Fibroblast of skin of scalp (primary cell): ENCODE measurements at regions not wholly inside any gene's neighbourhood (a gene's known extent, or its start where the extent isn't known, plus 50 kb on each side); places are given as distances from the start of the nearest gene placed in this dataset.
"Not testable (repeated sequence)": the region's sequence is repeated elsewhere in the genome, so short reads cannot be mapped to it uniquely, and the experiment has no call there.

Source experiments
- DNase-seq: peaks from one replicate; pipeline ENCODE4 v3.0.0-alpha.2; 2013

DNA sequence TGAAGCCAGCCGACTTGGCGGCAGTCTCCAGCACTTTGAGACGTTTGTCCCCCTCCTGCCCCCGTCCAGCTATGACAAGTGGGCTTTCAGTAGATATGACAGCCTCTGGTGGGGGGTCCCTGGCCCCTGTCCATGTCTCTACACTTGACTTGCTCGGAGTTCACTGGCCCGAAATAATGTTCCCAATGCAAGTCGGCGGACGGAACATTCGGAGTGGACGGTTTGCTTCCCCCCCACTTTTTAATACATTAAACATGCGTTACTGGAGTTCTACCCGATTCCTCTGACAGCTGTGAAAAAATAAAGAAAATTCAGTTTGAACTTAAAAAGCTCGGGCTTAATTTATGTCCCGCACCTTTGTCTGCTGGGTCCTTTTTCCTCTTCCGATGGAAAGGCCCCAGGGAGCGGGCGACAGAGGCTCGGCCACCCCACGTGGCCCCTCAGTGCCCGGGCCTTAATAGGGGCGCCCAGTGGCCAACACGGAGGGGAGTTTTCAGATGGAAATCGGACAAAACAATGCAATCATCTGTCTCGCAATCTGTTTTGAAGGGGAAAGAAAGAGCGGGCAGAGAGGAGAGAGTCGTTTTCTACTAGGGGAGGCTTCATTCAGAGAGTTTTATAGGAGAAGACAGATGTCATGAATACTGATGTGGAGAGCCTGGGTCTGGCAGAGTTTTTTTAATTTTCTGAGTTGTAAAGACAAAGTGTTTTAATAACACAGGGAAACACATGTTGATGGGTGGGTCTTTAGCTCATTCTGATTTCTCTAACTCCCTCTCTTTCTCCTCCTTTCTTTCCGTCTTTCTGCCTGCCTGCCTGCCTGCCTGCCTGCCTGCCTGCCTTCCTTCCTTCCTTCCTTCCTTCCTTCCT, 50.2 kb downstream of the SMIM38 start:
- DNase-seq = no peak

DNA sequence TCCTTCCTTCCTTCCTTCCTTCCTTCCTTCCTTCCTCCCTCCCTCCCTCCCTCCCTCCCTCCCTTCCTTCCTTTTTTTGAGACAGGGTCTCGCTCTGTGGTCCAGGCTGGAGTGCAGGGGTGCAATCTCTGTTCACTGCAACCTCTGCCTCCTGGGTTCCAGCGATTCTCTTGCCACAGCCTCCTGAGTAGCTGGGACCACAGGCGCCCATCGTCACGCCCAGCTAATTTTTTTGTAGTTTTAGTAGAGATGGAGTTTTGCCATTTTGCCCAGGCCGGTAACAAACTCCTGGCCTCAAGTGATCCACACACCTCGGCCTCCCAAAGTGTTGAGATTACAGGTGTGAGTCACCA, 50.9 kb downstream of the SMIM38 start:
- not testable (repeated sequence) for DNase-seq

DNA sequence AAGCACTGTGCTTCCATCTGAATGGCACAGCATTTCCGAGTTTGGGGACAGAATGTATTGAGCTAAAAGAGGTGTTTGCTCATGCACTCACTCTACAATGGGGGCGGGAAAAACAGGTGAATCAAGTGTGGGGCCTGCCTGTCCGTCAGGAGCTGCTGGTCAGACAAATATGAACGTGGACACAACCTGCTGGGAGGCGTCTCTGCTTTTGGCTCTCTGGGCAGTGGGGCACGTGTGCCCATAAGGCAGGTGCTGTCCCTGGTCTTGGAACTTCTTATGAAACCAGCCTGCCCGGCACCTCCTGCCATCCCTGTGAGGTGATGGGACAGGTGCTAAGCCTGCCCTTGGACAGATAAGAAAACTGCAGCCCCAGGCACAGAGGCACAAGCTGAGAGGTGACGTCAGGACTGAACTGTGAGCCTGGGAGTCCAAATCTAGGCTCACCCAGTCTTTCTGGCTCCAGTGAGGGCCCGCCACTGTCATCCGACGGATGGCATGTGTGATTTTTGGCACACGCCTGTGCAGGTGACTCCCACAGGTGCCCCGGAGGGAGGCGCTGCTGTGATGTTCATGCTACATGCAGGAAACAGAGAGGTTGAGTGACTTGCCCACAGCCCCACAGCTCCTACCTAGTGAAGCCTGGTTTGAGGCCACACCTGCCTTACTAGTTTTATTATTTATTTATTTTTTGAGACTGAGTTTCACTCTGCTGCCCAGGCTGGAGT, 51.6 kb downstream of the SMIM38 start:
- no peak for DNase-seq

- no peak for DNase-seq
Observed at GRCh38 chr11:69208190-69209037, 52.7 kb downstream of the SMIM38 start.

DNA sequence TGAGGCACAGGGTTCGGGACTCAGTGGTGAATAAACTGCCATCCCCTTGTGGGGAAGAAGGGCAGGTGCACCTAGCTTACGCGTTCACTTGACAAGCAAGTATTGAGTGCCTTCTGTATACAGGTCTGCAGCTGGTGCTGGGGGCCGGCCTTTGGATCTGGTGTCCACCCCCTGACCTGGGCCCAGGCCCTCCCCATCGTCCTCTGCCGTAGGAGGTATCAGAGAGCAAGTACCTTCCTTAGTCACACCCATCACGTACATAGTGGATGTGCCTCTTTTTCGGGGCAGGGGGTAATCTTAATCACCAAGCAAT, 53.3 kb downstream of the SMIM38 start:
- no peak for DNase-seq

DNA sequence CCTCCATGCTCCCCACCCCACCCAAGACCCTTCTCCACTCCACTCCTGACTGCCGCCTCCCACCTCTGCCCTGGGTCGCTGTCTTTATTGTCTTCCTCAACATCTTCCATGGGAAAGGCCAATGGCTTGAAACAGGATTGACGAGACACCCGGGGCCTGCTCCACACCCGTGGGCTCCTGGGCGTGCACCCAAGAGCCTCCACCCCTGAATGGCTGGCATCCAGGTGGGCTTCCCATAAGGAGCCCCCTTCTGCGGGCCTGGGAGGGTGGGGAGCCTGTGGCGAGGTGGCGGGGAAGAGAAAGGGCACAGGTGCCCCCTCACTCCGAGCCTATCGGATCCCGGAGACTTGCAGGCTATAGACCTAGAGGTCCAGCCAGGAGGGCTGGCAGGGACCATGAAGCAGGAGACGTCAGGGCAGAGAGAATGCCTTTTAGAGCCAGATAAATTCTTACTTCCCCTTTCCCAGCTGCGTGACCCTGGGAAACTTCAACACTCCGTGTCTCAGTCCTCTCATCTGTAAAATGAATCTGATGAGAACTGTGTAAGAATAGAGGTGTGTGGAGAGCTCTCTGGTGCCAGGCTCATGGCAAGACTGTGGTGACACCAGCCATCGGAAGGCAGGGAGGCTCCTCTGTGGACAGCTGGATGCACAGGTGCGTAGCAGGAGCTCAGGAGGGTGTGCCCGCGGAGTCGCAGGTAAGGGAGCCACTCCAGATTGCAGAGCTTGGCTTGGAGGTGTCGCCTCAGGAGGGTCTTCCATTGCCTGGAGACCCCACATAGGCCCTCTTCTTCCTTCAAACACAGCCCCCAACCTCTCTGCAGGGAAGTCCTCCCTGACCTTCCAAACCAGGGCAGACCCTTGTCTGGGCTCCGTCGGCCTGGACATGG, 53.9 kb downstream of the SMIM38 start:
- no peak for DNase-seq

- DNase-seq = no peak
Observed at GRCh38 chr11:69210310-69211035, 54.7 kb downstream of the SMIM38 start.

DNA sequence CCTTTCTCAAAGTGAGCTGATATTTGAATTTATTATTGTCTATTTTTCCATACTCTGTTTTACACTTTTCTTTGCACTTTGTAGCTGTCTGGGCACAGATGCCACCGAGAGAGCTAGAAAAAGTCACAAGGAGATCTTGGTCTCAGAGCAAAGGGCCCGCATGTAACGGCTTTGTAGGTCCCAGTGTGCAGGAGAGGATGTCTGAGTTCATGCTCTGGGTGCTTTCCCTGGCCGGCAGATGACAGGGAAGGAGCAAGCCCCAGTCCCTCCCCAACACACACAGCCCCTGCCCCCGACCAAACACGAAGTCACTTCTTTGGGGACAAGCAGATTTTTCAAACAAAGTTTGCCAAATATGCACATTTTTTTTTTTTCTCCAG, 55.8 kb downstream of the SMIM38 start:
- DNase-seq = no peak

- no peak for DNase-seq
Observed at GRCh38 chr11:69211920-69212797, 56.4 kb downstream of the SMIM38 start.

DNA sequence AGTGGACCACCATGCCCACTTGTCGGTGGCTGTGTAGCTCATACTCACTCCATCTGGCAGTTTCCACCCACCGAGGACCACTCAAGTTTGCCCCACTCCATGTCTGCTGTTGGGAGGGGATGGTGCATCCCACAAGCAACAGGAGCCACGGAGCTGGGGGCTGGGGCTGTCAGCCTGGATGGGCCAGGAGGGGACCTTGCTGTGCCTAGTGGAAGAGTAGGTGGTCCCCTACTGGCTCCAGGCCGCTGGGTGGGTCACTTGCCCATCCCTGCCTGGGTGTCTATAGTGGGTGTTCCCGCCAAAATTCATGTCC, 57.0 kb downstream of the SMIM38 start:
- no peak for DNase-seq

GRCh38 chr11:69213316-69213715, 57.6 kb downstream of the SMIM38 start:
- DNase-seq = no peak

DNA sequence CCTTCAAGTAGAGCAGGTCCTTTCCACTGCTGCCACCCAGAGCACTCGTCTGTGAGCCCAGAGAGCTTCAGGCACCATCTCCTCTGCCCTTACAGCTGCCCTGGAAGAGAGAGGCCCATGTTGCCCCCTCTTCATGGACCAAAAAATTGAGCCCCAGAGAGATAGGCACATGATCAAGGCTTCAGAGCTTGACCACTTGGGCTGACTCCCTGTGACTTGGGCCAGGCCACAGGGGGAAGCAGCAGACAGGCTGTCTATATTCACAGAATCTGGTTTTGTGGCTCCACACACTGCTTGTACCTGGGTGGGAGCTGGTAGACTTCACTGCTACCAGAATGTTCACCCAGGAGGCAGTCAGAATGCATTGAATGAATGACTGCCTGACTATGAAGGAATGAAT, 58.2 kb downstream of the SMIM38 start:
- no peak for DNase-seq

GRCh38 chr11:69215216-69215615, 59.5 kb downstream of the SMIM38 start:
- no peak for DNase-seq

DNA sequence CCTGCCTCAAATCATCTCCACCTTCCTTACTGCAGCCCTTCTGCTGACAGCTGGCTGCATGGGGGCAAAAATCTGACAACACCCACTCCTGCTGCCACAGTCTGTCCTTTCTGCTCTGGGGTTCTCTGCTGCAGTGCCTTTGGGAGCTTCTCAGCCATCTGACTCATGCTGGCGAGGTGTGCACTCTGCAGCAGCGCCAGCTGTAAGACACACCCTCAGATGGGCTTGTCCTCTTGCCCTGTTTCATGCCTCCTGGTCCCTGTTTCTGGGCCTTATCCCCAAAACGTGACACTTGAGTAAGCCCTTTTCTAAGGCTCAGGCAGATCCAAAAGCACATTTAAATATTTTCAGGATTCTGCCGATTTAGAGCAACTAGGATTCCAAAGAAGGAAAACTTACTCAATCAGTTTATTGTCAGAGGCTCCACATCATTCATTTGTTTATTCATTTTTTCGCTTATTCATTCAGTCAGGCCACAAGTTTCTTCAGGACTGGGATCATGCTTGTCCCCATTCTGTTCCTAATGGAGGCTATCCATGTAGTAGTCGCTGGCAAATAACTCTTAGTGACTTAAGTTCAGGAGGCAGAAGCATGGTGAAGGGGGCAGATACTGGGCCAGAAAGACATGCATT, 60.2 kb downstream of the SMIM38 start:
- DNase-seq = no peak

GRCh38 chr11:69216647-69217051, 60.9 kb downstream of the SMIM38 start:
- DNase-seq = no peak

GRCh38 chr11:69217276-69218105, 61.8 kb downstream of the SMIM38 start:
- no peak for DNase-seq

DNA sequence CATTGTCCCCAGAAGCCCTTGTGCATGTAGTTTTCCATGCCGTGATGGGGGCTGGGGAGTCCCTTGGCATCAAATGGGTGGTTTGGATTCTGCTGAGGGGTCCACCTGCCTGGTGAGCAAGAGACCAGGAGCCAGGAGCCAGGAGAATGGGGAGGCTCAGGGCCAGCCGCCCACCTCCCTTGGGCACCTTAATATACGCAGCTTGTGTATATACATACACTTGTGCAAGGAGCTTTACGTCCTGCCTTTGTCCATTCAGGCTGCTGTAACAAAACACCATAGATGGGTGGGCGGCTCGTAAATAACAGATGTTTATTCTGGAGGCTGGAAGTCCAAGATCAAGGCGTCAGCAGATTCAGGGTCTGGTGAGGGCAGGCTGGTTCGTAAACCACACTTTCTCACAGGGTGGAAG, 62.5 kb downstream of the SMIM38 start:
- no peak for DNase-seq

GRCh38 chr11:69218946-69219720, 63.4 kb downstream of the SMIM38 start:
- DNase-seq = no peak

DNA sequence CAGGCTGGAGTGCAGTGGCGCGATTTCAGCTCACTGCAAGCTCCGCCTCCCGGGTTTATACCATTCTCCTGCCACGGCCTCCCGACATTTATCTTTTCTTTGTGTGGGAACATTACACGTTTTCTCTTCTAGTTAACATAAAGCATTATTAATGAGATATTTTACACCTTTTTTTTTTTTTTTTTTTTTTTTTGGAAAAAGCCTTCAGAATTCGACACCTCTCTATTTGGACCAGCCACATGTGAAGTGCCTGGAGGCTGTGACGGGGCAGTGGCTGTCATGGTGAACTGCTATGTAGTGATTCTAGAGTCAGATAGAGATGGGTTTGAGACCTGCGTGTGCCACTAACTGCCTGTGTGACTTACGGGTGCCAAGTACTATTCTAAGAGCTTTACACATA, 64.3 kb downstream of the SMIM38 start:
- no peak for DNase-seq
